ENCODE measurements at regions not wholly inside any gene's neighbourhood (a gene's known extent, or its start where the extent isn't known, plus 50 kb on each side); places are given as distances from the start of the nearest gene placed in this dataset.

DNA sequence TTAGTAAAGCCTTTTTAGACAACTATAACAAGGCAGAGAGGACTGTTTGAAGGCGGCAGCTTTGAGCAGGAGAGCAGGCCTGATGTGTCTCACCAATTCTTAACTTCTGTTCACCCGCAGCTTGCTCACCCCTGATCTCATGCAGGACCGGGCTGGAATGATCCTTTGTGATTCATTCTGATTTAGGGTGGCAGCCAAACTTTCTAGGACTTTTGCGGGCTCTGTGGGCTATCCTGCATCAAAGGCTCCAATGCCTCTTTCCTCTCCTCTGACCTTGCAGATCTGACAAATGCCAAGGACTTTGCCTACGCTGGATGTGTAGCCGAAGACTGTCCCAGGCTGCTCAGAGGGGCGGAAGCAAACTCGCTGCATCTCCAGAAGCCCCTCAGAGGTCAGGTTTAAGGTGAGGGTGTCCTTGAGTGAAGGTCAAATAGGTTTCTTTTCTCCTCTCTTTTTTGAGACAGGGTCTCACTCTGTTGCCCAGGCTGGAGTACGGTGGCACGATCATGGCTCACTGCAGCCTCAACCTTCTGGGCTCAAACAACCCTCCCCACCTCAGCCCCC lies 72.3 kb downstream of the VEGFA start:
- DNase-seq: no peak

DNA sequence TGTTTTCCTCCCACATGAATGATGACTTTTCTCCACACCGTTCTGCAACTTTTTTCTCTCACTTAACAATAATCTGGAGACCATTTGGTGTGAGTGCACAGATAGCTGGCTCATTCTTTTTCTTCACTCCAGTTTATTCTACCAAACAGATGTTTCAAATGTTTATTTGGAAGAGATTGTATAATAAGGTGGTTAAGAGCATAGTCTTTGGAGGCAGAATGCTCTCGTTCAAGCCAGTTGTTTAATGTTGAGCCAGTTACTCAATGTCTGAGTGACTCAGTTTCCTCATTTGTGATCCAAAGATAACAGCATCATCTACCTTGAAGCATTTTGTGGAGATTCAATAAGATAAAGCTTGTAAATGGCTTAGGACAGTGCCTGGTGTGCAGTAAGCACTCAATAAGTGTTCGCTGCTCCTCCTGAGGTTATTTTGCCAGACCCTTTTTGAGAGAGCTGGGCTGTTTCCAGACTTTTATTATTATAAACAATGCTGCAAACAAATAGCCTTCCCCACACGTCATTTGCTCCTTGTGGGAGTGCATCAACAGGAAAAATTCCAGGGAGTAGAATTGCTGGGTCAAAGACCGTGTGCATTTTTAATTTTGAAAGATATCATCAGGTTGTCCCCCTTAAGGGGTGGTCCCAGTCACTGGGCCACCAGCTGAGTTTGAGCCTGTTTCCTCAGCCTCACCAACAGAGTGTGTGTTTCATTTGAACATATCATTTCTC lies 70.6 kb downstream of the VEGFA start:
- DNase-seq: no peak

DNA sequence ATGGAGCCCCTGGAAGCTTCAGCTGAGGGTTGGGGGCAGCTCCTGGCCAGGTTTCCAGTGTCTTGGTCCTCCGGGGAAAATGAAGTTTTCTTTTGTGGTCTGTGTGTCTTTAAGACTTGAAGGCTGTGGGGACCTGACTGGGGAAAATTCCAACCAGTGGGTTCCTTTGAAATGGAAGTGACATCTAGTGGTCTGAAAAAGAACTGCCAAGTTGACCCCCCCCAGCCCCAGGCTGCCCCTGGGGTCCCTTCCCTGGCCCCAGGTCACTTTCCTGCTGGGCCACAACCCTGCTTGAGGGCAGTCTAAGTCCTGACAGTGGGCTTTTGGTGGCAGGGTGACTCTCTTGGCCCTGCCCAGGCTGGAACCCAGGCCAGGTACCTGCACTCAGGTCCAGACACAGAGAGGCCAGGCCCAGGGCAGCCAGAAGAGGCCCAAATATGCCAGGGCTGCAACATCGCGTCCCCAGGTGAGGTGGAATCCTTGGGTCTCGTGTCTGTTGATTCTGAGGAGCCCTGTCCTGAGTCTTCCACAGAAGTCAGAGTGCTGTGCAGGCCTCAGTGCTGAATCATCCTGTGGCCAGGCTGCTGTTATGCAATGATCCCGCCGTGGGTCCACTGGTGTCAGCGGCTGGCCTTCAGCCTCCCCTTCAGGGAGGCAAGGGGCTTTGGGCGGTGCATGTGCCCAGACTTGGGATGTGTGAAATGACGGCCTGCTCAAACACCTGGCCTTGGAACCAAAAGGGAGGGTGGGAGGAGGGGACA lies 68.4 kb downstream of the VEGFA start:
- DNase-seq: peak; percentile 35

DNA sequence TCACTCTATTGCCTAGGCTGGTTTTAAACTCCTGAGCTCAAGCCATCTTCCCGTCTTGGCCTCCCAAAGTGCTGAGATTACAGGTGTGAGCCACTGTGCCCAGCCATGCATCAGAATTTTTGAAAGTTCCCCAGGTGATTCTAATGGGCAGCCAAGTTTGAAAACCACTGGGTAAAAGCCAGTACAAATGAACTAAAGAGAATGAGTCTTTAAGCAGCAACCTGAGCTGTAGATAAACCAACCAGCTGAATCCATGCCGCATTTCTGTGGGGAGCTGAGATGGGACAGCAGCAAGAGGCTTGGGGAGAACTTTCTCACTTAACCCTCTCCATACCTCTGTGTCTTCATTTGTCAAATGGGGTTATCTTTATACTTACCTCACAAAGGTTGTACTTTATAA lies 67.5 kb downstream of the VEGFA start:
- no peak for DNase-seq

DNA sequence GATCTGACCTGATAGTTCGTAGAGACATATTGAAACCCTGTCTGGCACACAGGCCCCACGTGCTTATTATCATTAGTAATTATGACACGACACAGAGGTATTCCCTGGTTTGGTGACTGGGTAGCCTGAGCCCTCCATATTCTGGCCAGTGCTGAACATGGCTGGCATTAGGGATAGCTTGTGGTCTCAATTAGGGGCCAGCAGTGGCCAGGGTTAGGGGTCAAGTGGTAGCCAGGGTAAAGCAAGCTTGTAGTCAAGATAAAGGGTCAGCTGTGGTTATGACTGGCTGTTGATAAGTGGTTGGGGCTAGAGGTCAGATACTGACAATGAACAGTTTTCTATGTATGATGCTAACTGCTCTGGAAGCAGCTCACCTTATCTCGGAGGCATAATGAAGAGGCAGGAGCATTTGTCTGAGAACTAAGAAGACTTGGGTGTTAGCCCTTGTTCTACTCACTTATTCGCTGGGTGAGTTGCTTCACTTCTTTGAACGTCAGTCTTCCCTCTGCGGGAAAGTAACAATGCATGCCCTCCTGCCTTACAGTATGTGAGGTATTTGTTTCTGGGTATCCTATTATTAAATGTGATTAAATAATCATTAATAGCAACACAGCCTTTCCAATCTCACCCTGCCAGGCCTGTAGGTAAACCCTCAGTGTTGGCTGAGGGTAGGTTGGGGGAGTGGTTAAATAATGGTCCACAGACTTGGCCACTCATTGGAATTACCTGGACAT lies 66.7 kb downstream of the VEGFA start:
- DNase-seq: no peak
